ENCODE measurements at regions not wholly inside any gene's neighbourhood (a gene's known extent, or its start where the extent isn't known, plus 50 kb on each side); places are given as distances from the start of the nearest gene placed in this dataset.
"Not testable (repeated sequence)": the region's sequence is repeated elsewhere in the genome, so short reads cannot be mapped to it uniquely, and the experiment has no call there.

DNA sequence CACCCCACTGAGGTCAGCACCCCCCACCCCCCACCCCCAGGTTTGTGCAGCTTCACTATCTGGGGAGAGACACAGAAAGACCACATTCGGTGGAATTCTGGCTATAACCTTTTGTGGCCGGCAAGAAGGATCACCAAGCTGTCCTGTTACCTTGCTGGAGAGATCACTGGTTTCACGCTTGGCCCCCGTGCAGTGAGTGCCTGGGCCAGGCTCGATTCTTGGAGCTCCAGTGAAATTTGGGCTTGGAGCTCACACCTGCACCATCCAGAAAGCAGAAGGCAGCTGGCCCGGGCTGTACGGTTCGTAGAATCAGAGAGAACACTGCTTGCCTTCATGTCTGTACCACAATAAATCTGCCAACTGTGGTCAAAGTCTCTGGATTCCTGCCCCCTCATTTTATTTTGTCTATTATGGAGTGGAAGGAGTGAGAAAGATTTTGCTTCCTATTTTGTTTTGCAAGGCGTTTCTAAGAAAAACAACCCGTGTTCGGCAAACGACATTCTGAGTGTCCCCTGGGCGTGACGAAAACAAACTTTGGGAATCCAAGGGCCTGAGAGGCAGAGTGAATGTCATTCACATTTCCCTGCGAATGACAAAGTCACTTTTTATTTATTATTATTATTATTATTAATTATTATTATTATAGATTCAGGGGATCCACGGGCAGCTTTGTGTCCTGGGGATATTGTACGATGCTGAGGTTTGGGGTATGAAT is 2845.2 kb downstream of the RPIA start:
- not testable (repeated sequence) for TF ChIP-seq POLR2A (IDR thresholded peaks at IDR 0.05; ENCODE audit: extremely low read depth, insufficient read length)
- TF ChIP-seq, protein P1, sequence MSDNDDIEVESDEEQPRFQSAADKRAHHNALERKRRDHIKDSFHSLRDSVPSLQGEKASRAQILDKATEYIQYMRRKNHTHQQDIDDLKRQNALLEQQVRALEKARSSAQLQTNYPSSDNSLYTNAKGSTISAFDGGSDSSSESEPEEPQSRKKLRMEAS (IDR thresholded peaks at IDR 0.05; ENCODE audit: low read depth, low read length): not testable (repeated sequence)

Data from NB4 (cell line).